ENCODE measurements at regions not wholly inside any gene's neighbourhood (a gene's known extent, or its start where the extent isn't known, plus 50 kb on each side); places are given as distances from the start of the nearest gene placed in this dataset.

GRCh38 chr11:19562156-19562555, 150.5 kb upstream of the NAV2 start:
- intact Hi-C loops (cut with micrococcal nuclease; ENCODE audit: unreplicated experiment), result loop anchor here (5.0 kb wide), 1 partner anchor 95 kb away; no protein-coding TSS in a partner anchor
- Mint-ChIP-seq H3K4me1 (ENCODE audit: low read depth, unreplicated experiment) (no peaks in the 10 kb centered on the region), H3K4me3 (ENCODE audit: unreplicated experiment) (no peak overlapping the region), H3K27ac (ENCODE audit: unreplicated experiment) (no peak overlapping the region), H3K9me3 (ENCODE audit: unreplicated experiment) (no peaks in the 10 kb centered on the region), H3K36me3 (ENCODE audit: insufficient read depth, unreplicated experiment) (no peaks in the 10 kb centered on the region), H3K27me3 (ENCODE audit: insufficient read depth, unreplicated experiment) (no peaks in the 10 kb centered on the region)
- no peak overlapping the region for H3K4me3 ChIP-seq (ENCODE audit: low read depth, low read length)
- no peaks in the 10 kb centered on the region for H3K4me1 ChIP-seq
- H3K36me3 ChIP-seq (ENCODE audit: control insufficient read depth, insufficient read depth, low read length), result no peaks in the 10 kb centered on the region
- H3K27me3 ChIP-seq (replicated peaks; ENCODE audit: control insufficient read depth, insufficient read depth, low read length), result no peaks in the 10 kb centered on the region
- DNase-seq, result no peak
- ChIA-PET POLR2A (no interaction called here), CTCF (interaction anchor here (0.7 to 1.0 kb wide), 2 partner anchors 180 to 302 kb away, joined by 3 read pairs; no protein-coding TSS in a partner anchor)
- H3K9me3 ChIP-seq, result no peaks in the 10 kb centered on the region
- no peak for TF ChIP-seq CTCF (IDR thresholded peaks at IDR 0.05; ENCODE audit: insufficient read depth in 1 of 2, low read depth in 1 of 2, low read length in 1 of 2, severe bottlenecking in 1 of 2, unreplicated experiment in 1 of 2)
- BruUV-seq (replicated peaks), result no TSS peak

DNA sequence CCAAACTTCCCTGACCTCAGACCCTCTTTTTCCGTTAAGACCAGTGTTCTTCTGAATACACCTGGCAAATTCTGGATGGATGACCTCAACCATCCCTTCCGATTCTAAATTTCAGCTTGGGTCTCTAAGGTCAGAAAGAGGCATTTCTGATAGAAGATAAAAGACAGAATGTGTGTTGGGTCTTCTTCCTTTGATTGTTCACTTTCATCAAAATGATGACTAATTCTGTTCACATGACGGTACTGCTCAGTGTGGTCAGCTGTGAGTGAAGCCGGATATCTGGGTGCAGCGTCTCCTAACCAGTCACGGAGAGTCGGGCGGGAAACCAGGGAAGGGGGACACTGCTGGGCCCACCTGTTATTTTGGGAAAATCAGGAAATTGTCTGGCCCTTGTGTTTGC, 151.6 kb upstream of the NAV2 start:
- no peak overlapping the region for H3K4me3 Mint-ChIP-seq (ENCODE audit: unreplicated experiment)
- no TSS peak for BruUV-seq (replicated peaks)
- TF ChIP-seq CTCF (IDR thresholded peaks at IDR 0.05; ENCODE audit: insufficient read depth in 1 of 2, low read depth in 1 of 2, low read length in 1 of 2, severe bottlenecking in 1 of 2, unreplicated experiment in 1 of 2), result no peak
- Histone ChIP-seq H3K36me3 (ENCODE audit: control insufficient read depth, insufficient read depth, low read length) (no peaks in the 10 kb centered on the region), H3K27me3 (replicated peaks; ENCODE audit: control insufficient read depth, insufficient read depth, low read length) (no peaks in the 10 kb centered on the region), H3K9me3 (no peaks in the 10 kb centered on the region), H3K4me3 (ENCODE audit: low read depth, low read length) (no peak overlapping the region), H3K4me1 (peaks cover 2% of the 10 kb centered on the region; the same call in 1 of the 2 replicates)
- intact Hi-C loops (cut with micrococcal nuclease; ENCODE audit: unreplicated experiment), result loop anchor here (5.0 kb wide), 1 partner anchor 96 kb away; no protein-coding TSS in a partner anchor
- no peak for DNase-seq
- no peak overlapping the region for H3K27ac Mint-ChIP-seq (ENCODE audit: unreplicated experiment)
- H3K9me3 Mint-ChIP-seq (ENCODE audit: unreplicated experiment), result no peaks in the 10 kb centered on the region
- ChIA-PET CTCF (interaction anchor here (0.5 to 2.4 kb wide), 6 partner anchors 163 to 568 kb away, joined by 3 to 14 read pairs (median 4); no protein-coding TSS in a partner anchor), POLR2A (interaction anchor here (0.5 kb wide), 1 partner anchor 342 kb away, joined by 3 read pairs; no protein-coding TSS in a partner anchor)
- H3K36me3 Mint-ChIP-seq (ENCODE audit: insufficient read depth, unreplicated experiment), result no peaks in the 10 kb centered on the region
- H3K4me1 Mint-ChIP-seq (ENCODE audit: low read depth, unreplicated experiment), result peaks cover 2% of the 10 kb centered on the region
- H3K27me3 Mint-ChIP-seq (ENCODE audit: insufficient read depth, unreplicated experiment), result no peaks in the 10 kb centered on the region

DNA sequence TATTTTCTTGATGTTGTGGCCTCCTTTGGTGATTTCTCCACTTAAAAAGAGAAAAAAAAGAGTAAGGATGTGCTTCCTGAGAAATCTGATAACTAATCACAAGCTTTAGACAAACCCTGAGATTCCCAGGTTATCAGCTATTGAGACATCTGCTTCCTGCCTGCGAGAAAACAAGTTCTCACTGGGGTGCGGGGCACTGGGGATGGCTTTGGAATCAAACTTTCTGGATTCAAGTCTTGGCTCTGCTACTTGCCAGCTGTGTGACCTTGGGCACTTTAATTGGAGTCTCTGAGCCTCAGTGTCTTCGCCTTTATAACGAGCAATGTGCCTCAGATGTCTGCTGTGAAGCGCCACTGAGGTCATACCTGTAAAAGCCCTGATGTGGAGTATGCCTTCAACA, 152.5 kb upstream of the NAV2 start:
- CTCF ChIA-PET, result interaction anchor here (0.6 to 2.4 kb wide), 11 partner anchors 13 to 489 kb away, joined by 3 to 14 read pairs (median 3); no protein-coding TSS in a partner anchor
- BruUV-seq (replicated peaks), result no TSS peak

More for the DNA sequence above, 152.5 kb upstream of the NAV2 start:
- intact Hi-C loops (cut with micrococcal nuclease; ENCODE audit: unreplicated experiment), result loop anchor here (5.0 kb wide), 1 partner anchor 97 kb away; no protein-coding TSS in a partner anchor
- no peak for TF ChIP-seq CTCF (IDR thresholded peaks at IDR 0.05; ENCODE audit: insufficient read depth in 1 of 2, low read depth in 1 of 2, low read length in 1 of 2, severe bottlenecking in 1 of 2, unreplicated experiment in 1 of 2)
- Mint-ChIP-seq H3K36me3 (ENCODE audit: insufficient read depth, unreplicated experiment) (no peaks in the 10 kb centered on the region), H3K4me3 (ENCODE audit: unreplicated experiment) (no peak overlapping the region), H3K4me1 (ENCODE audit: low read depth, unreplicated experiment) (peaks cover 8% of the 10 kb centered on the region), H3K27me3 (ENCODE audit: insufficient read depth, unreplicated experiment) (no peaks in the 10 kb centered on the region), H3K27ac (ENCODE audit: unreplicated experiment) (no peak overlapping the region), H3K9me3 (ENCODE audit: unreplicated experiment) (no peaks in the 10 kb centered on the region)
- DNase-seq, result no peak
- H3K36me3 ChIP-seq (ENCODE audit: control insufficient read depth, insufficient read depth, low read length), result no peaks in the 10 kb centered on the region
- POLR2A ChIA-PET, result no interaction called here
- no peaks in the 10 kb centered on the region for H3K27me3 ChIP-seq (replicated peaks; ENCODE audit: control insufficient read depth, insufficient read depth, low read length)
- H3K9me3 ChIP-seq, result no peaks in the 10 kb centered on the region
- peaks cover 10% of the 10 kb centered on the region for H3K4me1 ChIP-seq
- no peak overlapping the region for H3K4me3 ChIP-seq (ENCODE audit: low read depth, low read length)

Measured in Caco-2 (cell line).